ENCODE measurements at regions not wholly inside any gene's neighbourhood (a gene's known extent, or its start where the extent isn't known, plus 50 kb on each side); places are given as distances from the start of the nearest gene placed in this dataset.

DNA sequence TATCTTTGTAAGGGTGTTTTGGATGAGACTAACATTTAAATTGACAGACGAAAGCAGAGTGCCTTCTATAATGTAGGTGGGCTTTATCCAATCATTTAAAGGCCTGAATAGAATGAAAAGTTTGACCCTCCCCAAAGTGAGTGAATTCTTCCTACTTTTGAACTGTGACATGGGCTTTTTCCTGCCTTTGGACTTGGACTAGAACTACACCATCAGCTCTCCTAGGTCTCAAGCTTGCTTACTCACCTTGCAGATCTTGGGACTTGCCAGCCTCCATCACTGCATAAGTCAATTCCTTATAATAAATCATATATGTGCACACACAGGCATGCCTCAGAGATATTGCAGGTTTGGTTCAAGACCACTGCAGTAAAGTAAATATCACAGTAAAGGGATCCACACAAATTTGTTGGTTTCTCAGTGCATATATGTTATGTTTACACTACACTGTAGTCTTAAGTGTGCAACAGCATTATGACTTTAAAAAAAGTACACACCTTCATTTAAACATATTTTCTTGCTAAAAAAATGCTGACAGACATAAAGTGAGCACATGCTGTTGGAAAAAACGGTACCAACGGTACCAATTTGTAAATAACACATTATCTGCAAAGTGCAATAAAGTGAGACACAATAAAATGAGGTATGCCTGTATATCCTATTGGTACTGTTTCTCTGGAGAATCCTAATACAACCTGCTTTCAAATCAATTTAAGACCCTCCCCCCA is 51.6 kb upstream of the ATF3 start:
- DNase-seq (ENCODE audit: low read depth), result no peak
- no peak overlapping the region for H3K4me3 ChIP-seq (replicated peaks; ENCODE audit: low read depth, low read length)
- TF ChIP-seq, protein P1, sequence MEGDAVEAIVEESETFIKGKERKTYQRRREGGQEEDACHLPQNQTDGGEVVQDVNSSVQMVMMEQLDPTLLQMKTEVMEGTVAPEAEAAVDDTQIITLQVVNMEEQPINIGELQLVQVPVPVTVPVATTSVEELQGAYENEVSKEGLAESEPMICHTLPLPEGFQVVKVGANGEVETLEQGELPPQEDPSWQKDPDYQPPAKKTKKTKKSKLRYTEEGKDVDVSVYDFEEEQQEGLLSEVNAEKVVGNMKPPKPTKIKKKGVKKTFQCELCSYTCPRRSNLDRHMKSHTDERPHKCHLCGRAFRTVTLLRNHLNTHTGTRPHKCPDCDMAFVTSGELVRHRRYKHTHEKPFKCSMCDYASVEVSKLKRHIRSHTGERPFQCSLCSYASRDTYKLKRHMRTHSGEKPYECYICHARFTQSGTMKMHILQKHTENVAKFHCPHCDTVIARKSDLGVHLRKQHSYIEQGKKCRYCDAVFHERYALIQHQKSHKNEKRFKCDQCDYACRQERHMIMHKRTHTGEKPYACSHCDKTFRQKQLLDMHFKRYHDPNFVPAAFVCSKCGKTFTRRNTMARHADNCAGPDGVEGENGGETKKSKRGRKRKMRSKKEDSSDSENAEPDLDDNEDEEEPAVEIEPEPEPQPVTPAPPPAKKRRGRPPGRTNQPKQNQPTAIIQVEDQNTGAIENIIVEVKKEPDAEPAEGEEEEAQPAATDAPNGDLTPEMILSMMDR (IDR thresholded peaks at IDR 0.05; ENCODE audit: low read length, missing control alignments), result no peak

DNA sequence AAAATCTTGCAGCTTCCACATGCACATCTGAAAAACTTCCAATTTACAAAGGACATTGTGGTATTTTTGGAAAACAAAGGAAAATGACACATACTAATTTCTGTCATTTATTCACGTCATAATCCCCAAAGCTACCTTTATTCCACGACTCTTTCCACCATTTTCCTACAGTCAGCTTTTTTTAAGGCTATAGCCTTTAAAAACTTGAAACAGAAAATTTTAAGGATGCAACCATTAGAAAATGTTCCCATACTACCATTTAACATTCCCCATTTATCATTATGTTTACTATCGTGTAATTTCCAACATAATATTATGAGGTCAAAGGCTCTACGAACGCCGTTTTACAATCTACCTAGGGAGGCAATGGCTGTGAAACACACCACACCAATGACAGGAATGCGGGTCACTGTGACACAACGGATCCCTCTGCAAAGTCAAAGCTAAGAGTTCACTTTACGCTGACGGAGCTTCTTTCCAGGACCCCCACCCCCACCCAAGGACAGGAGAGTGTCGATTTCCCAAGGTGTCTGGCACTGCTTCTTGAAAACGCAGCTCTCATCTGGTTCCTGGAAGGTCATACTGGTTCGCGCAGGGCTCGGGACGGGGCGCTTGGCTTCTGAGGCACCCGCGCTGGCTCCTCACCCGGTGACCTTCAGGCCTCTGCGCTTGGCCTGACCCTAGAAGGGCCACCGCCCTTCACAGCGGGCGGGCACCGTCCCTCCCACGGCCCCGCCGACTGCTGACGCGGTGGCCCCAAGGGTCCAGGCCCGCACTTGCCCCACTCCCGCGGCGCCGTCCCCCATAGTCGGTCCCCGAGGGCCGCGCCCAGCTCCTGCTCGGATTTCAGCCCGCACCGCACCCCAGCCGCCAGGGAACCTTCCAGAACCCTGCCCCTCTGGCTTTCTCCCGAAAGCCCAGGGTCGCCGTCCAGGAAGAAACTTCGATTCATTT is 50.5 kb upstream of the ATF3 start:
- TF ChIP-seq, protein P1 (IDR thresholded peaks at IDR 0.05; ENCODE audit: low read length, missing control alignments), result no peak
- H3K4me3 ChIP-seq (replicated peaks; ENCODE audit: low read depth, low read length), result peak overlapping the region; percentile 68
- peak; percentile 23 for DNase-seq (ENCODE audit: low read depth)

DNA sequence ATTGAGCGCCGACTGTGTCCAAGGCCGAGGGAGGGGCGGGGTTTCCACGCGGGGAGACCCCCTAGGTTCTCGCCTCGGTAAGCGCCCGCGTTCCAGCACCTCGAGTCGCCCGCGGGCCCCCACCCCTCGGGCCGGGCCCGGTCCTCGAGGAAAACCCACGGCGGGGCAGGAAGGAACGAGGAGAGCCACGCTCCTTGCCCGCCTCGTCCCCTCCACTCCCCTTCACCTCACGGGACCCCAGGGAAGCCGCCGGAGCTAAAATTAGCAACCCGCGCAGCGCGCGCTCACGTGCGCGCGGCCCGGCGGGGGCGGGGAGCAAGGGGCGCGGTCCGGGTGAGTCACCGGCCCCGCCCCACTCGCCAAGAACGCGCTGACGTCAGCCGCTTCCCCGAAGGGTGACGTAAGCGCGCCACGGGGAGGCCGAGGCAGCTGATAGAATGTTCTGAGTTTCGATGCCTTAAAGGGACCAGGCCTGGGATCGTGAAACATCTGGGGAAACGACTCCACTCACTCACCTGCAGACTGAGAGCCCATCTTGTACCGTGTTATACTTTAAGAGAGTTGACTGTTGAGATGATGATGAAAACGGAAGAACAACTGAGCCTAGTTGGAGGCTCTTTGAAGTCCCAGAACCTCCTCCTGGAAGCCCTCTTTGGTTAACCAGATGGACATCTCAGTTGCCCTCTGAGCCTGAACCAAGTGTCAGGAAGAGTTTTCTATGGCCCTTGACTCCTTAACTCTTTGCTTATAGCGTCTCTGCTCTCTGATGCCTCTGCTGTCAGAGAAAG is 49.7 kb upstream of the ATF3 start:
- peak overlapping the region; percentile 68 for H3K4me3 ChIP-seq (replicated peaks; ENCODE audit: low read depth, low read length)
- TF ChIP-seq, protein P1 (IDR thresholded peaks at IDR 0.05; ENCODE audit: low read length, missing control alignments), result no peak
- DNase-seq (ENCODE audit: low read depth), result peak; percentile 95
